ENCODE measurements at regions not wholly inside any gene's neighbourhood (a gene's known extent, or its start where the extent isn't known, plus 50 kb on each side); places are given as distances from the start of the nearest gene placed in this dataset.
"Not testable (repeated sequence)": the region's sequence is repeated elsewhere in the genome, so short reads cannot be mapped to it uniquely, and the experiment has no call there.

- no peak for DNase-seq
These were observed 157.5 kb upstream of the AHI1 start for GRCh38 chr6:135655055-135655454.

- DNase-seq, result no peak
These were observed 159.7 kb upstream of the AHI1 start for GRCh38 chr6:135657207-135657606.

- no peak for DNase-seq
These were observed 160.9 kb upstream of the AHI1 start for GRCh38 chr6:135658481-135658880.

- no peak for DNase-seq
These were observed 161.4 kb upstream of the AHI1 start for GRCh38 chr6:135658916-135659315.

- no peak for DNase-seq
These were observed 167.0 kb upstream of the AHI1 start for GRCh38 chr6:135664527-135664926.

GRCh38 chr6:135665935-135666334 is 168.4 kb upstream of the AHI1 start:
- DNase-seq, result no peak

- no peak for DNase-seq
These were observed 170.3 kb upstream of the AHI1 start for GRCh38 chr6:135667691-135668455.

- DNase-seq, result no peak
These were observed 174.7 kb upstream of the AHI1 start for GRCh38 chr6:135672256-135672655.

- DNase-seq, result no peak
These were observed 176.2 kb upstream of the AHI1 start for GRCh38 chr6:135673501-135674309.

GRCh38 chr6:135675026-135675425 is 176.5 kb upstream of the PDE7B start:
- no peak for DNase-seq

- DNase-seq, result peak; percentile 67 to 81 (median 77)
These were observed 175.6 kb upstream of the PDE7B start for GRCh38 chr6:135675862-135676261.

- no peak for DNase-seq
These were observed 170.3 kb upstream of the PDE7B start for GRCh38 chr6:135680964-135681913.

- DNase-seq, result peak; percentile 37 to 88 (median 63)
These were observed 164.7 kb upstream of the PDE7B start for GRCh38 chr6:135686784-135687301.

GRCh38 chr6:135688476-135688875 is 163.0 kb upstream of the PDE7B start:
- not testable (repeated sequence) for DNase-seq

- no peak for DNase-seq
These were observed 159.1 kb upstream of the PDE7B start for GRCh38 chr6:135692426-135692825.

GRCh38 chr6:135693811-135694370 is 157.6 kb upstream of the PDE7B start:
- DNase-seq, result no peak

GRCh38 chr6:135699705-135700104 is 151.8 kb upstream of the PDE7B start:
- DNase-seq, result no peak

- no peak for DNase-seq
These were observed 150.1 kb upstream of the PDE7B start for GRCh38 chr6:135701426-135701825.

- DNase-seq, result peak; percentile 48 to 70 (median 56)
These were observed 148.5 kb upstream of the PDE7B start for GRCh38 chr6:135703007-135703406.

GRCh38 chr6:135703621-135704020 is 147.9 kb upstream of the PDE7B start:
- DNase-seq, result peak; percentile 10 to 64 (median 37)

- DNase-seq, result no peak
These were observed 144.1 kb upstream of the PDE7B start for GRCh38 chr6:135707426-135707825.

- no peak for DNase-seq
These were observed 141.5 kb upstream of the PDE7B start for GRCh38 chr6:135710042-135710441.

Data from suppressor macrophage (primary cell).